ENCODE measurements at regions not wholly inside any gene's neighbourhood (a gene's known extent, or its start where the extent isn't known, plus 50 kb on each side); places are given as distances from the start of the nearest gene placed in this dataset.

DNA sequence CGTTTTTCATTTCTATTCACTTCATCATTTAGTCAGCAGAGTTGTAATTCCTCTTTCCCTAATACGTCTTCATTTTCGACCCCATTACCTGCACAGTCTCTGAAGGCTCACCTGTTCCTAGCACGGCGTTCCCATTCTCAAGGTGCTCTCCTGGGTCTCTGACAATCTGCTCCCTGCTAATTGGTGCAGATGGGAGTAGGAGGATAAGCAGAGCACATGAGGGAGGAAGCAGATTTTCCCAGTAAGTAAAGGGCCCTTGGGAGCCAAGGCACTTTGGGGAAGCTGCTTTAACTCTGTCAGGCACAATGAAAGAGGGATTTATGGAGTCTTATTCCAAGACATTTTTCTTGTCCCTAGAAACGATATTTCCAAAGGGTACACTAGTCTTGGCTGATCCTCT lies 466.4 kb downstream of the STIM2 start:
- no peak for TF ChIP-seq POLR2A (IDR thresholded peaks at IDR 0.05; ENCODE audit: low read depth, low read length)
- TF ChIP-seq POLR2AphosphoS5 (IDR thresholded peaks at IDR 0.05; ENCODE audit: low read depth, low read length) = no peak
